GM19397 (cell line): ENCODE measurements at regions not wholly inside any gene's neighbourhood (a gene's known extent, or its start where the extent isn't known, plus 50 kb on each side); places are given as distances from the start of the nearest gene placed in this dataset.

Experiments
- ATAC-seq: cut with Tn5 transposase; IDR thresholded peaks from one replicate; pipeline ENCODE4 v1.9.1; 2021; ENCODE audit warnings: mild to moderate bottlenecking, moderate library complexity; ENCODE audit not compliant: unreplicated experiment

DNA sequence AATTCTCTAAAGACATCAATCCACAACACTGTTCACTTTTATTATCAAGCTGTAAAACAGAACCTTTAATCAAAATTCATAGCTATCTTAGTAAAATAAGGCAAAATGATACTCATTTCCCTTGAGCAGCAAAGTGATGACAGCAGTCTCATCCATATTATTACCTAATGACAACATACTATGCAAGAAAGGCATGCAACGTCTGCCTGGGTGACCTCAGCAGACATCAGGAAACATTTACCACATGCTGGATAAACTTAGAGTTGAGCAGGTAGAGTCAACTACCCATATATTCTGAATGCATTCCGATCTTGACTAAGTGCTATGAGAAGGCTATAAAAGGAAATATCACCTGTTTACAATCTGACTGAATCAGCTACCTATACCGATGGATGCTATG lies 145.1 kb downstream of the SIPA1L2 start:
- no peak for ATAC-seq

DNA sequence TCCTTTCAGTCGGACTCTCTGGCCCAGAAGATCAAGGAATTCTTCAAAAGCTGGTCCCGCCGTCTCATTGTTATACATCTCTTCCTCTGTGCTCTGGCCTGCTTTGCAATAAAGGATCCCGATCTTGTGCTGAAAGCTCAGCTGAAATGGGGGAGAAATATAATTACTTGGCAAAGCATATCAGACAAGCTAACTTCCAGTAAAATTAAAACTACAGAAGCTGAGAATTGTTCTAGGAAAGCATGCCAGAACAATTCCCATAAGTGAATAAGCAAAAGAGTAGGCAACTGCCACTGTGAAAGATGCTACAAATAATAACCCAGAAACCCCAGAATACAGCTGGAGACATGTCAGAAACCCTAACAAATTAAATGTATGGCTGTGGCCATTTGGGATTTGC lies 146.1 kb downstream of the SIPA1L2 start:
- no peak for ATAC-seq

DNA sequence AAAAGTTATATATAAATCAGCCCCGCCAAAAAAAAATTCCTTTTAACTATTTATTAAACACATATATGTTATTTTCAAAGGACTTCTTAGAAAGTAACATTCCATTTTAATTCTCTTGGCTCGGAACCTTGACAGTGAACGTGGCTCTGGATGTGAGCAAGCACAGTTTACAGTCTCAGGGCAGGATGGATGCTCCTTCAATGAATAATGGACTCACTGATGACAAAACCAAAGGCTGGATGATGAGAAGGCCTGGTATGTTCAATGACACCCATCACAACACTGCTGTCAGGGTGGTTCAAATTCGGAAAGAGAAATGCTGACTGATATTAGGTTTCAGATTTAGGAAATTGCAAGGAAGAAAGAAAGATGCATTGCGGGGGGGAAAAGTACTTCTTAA lies 148.8 kb downstream of the SIPA1L2 start:
- ATAC-seq, result no peak

DNA sequence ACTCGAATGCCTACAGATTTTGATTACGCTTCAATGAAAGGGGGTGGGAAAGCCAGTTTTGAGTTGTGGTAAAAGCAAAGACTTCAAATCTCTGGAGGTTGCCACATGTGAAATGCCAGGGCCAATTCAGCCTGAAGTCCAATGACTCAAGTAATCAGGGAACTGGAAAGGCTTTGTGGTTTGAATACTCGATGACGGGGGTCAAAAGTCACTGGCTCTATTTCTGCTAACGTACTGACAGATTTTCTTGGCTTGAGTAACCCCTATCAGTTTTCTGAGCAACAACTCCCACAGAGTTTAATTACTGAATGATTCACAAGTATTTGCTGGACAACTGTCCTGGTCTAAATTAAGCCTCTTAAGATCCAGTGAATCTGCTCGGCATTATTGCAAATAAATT lies 152.2 kb downstream of the SIPA1L2 start:
- ATAC-seq, result no peak

DNA sequence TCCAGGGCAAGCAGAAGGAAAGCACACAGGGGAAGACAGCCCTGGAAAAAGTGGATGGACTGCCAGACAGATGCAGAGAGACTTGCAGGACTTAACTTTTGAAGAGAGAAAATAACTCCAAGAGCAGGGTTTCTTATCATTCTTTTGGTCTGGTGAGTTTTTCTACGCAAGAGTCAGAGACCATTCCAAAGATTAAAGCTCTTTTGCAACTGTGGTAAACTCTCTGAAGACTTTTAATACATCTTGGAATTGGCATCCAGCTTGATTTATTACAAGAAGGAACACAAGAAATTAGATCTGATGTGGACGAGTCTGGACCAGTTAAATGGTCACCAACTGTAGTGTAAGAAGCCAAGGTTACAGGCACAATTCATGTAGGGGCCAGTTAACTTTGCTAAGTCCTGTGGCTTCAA lies 153.4 kb downstream of the SIPA1L2 start:
- no peak for ATAC-seq

DNA sequence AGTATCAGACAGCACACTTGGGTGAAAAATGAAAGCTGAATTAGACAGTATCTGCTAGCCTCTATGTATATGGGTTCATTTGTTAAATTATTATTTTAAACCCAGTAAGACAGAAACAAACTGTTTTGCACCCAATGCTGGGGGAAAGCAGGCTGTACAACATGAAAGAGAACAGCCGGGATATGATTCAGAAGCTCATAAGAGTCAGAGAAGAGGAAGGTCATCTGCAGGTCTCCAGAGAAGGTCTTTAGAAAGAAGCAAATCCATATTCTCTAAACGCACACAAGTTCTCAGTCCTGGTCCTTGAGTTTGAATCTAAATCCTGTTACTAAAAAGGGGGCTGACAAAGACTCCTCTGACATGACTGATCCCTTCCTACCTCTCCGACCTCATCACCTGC lies 155.1 kb downstream of the SIPA1L2 start:
- no peak for ATAC-seq

DNA sequence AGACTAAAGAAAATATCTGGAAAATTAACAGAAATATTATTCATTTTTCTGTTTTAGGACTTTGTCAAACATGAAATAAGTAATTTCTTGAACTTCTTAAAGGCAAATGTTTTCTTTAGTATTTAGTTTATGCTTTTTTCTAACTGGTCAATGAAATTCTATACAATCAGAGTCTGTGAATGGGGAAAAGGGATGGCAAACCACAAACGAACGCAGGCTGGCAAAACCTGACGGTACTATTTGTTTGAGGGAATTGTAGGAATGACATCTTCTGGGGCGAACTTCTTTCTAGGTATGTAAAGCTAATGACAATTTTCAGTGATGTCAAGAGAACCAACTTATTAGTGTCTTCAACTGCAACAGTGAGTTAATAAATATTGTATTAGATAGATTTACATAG lies 156.0 kb downstream of the SIPA1L2 start:
- no peak for ATAC-seq

DNA sequence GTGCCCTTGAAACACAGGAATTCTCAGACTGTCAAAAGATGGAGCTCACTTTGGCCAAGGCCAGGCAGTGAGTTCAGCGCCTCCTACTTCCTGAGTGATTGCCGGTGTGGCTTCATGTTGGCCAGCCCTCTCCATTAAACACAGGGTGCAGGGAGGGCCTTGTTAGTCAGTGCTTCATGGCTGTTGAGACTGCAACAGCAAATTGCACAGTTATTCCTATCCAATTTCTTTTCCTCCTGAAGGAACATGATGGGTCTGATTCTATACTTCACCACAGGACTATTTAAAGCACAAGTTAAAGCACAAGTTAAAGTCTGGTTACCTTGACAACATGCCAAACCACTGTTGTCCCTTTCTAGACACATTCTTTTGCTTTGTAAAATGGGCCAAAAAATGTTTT lies 156.6 kb downstream of the SIPA1L2 start:
- no peak for ATAC-seq

DNA sequence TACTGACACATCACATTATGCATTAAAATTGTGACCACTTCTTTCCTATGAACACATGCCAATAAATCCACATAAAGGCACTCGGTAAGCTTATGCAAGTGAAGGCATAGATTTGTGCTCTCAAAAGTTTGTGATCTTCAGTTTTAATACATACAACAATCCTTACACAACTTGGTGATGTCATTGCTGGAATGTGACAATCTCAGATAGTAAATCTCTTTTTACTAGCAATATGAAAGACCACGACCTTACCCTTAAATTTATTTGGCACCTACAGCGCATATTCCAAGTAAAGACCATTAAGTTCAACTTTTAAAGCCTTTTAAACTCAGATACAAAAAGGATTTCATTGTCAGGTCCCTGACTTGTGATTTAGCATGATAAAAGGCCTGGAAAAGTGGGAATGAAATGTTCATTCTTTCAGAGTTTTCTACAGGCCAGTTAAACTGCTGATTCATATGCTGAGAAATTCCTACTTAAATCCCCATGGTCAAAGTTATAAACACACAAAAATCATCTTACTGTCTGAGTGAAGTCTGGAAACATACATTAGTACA lies 157.4 kb downstream of the SIPA1L2 start:
- no peak for ATAC-seq

DNA sequence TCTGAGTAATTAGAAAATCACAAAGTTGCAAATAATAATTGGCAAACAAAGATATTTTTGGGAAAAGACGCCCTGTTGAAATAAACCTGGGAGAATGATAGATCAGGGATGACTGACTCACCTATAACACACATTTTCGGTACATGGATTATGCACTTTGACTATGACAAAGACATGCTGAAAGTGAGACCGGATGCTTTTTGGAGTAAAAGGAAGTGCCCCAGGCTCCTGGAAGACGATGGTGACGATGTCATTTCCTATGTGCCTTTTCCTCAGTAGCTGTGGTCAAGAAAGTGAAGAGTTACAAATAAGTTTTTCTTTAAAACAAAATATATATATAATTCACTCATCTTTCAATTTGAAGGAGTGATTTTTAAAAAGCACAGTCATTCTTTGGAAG lies 158.7 kb downstream of the SIPA1L2 start:
- ATAC-seq, result no peak

DNA sequence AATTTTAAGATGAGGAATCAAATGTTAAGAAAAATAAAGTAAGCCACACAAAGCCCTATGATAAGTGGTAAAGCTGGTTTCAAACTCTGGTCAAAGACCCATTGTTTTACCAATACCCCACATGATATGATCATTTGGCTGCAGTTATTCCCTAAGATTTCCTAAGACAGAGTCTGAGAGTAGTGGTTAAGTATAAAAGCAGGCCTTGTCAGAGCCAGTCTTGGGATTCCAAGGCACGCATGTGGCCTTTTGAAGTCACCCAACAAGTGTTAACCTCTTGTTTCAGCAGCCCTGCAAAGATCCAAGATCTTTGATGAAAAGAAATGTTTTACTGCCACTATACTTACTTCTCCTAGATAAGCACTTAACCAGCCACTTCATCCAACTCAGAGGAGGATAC lies 159.2 kb downstream of the SIPA1L2 start:
- ATAC-seq, result no peak

DNA sequence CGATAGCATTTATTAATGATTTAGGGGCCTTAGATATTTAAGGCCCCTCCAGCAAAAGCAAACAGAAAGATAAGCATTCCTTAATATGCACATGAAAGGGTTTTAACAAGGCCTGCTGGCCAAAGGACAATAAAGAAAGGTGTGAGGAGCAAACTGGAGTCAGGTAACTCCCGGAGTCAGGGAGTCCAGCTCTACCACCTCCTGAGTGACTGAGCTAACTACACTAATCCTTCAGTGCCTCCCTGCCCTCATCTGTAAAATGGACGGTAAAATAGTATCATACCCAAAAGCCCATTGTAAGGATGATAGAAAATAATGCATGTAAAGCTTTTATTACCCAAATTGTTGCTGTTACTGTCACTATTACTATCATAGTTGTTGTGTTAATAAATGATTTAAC lies 161.7 kb downstream of the SIPA1L2 start:
- no peak for ATAC-seq

DNA sequence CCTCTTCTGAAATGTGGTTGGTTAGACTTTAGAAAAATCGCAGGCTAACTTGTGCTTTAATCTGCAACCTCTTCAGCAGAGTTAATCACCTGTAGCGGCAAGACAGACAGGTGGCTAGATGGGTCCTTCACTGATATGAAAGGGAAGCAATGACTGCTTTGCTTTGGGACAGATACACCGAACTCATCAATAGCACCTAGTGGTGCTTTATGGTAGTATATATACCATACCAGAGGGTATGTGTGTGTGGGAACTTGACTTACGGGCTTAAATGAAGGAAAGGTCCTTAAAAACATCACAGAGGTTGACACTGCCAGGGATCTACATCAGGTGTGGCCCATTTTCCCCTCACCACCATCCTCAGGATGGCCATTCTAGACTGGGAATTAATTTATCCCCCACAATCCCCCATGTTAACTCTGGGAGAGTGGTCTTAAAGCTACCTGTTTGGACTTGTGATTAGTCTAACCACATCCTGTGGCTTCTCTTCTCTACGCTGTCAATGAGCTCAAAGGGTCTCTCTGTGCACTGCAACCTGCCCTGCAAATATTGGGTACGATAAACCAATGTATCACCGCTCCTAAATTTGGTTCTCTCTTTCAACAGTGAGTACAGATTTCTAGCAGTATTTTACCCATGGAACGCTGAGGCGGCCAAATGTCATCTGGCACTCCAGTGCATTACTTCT lies 162.7 kb downstream of the SIPA1L2 start:
- ATAC-seq, result no peak

DNA sequence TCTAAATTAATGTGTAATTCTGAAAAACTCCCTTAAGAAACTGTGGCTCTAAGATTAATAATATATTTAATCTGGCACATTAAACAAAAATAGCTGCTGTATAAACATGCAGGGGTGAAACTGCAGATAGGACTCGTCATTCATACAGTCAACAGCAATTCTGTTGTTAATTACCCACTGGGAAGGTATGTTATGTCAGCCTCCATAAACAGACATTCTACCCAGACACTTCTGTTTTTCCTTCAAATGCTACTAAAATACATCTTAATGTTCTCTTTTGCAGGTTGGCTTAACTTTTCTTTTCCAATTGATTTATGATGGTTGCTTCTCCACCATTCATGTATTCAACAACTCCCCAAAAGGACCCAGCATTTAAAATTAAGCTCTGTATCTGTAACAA lies 165.6 kb downstream of the SIPA1L2 start:
- no peak for ATAC-seq

DNA sequence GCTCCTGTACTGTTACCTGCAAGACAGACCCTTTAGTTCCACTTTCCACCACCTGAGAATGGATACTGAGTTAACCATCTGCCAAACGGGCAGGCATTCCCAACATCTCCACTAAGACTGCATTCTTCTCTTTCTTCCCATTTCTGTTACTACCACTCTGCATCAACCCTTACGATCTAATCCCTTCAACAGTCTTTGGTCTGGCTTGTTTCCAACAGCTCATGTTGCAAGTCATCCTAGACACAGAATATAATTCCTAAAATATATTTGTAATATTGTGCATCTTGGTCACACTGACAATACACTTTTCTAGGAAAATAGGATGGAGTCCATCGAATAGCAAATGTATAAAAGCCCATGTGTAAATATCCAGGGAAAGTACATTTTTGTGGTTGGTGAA lies 166.7 kb downstream of the SIPA1L2 start:
- no peak for ATAC-seq

DNA sequence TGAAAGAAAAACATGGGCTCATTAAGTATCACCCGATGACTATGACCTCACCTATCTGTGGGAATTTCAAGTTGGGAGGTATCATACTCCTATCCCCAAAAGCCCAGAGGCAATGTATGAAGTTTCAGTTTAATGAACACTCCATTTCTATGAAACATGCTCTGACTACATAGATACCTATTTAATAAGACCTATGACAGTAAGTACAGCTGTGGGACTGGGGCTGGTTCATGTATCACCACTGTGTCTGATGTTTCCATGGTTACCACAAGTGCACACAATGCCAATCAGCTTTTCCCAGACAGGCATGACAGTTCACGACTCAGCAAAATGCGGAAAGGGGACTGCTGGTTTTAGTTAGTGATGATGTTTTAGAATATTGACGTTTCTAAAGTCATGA lies 167.7 kb downstream of the SIPA1L2 start:
- no peak for ATAC-seq

DNA sequence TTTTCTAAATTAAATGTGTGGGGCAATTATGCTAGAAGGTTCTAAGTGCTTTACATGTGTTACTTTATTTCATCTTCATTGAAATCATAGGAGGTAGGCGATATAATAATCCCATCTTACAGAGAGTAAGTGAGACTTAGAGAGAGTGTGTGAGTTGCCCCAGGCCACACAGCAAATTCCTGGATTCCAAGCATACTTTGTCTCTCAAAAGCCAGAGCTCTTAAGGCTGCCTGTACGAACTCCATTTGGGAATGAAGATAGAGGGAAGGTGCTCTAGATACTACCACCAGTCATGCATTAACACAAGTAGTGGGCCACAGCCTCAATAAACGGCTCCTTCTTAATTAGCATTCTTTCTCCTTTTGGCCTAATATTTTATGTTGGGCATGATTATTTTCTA lies 170.1 kb downstream of the SIPA1L2 start:
- no peak for ATAC-seq

DNA sequence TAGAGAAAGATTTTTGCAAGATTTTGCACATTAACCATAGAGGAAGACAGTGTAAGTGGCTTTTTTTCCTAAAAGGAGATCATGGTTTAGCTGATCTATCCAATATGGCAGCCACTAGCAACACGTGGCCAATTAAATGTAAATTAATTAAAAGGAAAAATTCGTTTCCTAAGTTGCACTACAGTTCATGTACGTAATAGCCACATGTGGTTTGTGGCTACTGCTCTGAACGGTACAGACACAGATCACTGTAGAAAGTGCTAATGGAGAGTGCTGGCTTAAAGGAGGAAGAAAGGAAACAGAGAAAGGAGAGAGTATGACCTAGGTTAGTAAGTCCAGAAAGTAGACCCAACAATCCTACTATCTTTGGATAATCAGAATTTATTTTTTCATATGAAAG lies 170.8 kb downstream of the SIPA1L2 start:
- no peak for ATAC-seq

DNA sequence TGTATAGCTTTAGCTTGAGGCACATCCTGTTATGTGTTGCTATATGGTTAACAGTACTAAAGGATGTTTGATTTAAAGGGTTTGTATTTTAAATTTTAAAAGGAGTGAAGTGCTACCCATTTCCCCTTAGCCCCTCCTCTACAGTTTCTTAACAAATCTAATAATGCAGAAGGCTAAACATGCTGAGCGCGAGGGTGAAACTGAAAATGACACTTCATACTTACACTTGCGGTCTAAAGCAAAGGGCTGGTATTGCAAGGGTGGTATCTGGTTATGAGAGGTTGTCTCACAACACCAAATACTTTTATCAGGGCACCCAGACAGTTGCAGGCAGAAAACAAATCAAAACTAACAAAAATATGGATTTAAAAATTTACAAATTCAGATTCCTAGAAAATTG lies 172.3 kb downstream of the SIPA1L2 start:
- ATAC-seq, result peak; percentile 79

DNA sequence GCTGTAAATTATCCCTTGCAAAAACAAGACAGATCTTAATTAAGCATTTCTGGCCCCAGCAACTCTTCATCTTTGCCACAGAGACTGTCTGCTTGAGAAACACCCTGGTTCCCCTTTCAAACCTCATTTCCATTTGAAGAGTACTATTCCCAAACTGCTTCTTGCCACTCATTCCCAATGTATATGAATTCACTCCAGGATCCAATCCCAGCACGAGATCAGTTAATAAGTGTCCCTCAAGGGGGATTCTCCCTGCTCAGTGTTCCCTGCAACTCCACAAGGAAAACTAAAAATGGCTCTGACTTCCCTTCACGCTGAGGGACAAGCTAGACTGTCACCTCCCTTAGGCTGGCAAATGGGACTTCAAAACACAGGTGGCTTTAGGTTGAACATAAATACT lies 173.2 kb downstream of the SIPA1L2 start:
- no peak for ATAC-seq

DNA sequence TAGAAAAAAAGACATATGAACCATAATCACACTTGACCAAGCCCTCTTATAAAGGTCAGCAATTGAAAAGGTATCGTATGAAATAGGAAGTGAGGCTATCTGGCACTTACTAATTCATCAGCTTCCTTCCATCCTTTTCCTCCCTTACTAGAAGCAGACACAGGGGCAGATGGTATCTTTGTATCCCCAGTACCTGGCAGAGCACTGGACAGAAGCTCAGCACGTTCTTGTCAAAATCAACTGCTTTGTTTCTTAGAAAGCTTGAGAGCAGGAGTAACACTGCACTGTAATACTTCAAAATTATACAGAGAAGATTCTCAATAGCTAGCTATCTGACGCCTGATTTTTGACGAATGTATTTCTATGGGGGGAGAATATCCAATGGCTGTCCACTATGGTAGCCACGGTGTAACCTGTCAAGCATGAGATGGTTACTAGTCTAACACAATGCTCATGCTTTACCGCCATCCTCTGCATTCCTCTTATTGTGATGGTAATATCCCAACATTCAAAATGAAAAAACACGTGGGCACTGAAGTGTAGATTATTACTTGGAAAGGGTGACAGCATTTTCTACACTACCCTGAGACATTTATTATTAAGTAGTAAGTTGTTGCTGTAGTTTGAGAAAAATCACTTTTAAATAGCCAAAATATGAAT lies 175.6 kb downstream of the SIPA1L2 start:
- no peak for ATAC-seq

DNA sequence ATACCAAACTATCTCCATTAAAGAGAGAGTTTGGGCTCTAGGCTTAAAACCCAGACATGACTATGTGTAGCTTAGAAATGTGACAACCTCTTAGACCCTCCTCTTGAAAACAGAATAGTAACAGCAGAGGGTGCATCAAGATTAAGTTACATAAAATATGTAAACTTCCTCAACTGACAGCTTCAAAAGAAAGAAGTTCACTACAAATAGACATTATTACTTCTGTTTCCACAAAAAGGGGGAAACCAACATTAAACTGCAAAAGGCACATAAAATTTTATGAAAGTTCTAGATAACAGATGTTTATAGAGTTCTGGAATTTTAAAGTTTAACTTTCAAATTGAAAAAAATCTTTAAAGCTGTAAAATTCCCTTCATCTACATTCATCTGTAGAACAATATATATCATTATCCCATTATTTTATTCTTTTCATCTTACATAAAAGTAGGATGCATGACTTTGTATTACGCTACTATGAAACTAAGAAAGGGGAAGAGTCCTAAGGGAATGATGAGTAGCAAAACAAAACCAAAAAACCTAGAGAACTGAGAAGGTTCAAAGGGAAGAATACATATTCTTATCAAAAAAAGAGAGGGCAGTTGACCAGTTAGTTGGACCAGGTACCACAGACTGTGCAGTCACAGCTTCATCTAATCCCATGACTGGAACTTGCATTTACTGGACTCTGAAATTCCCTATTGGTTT lies 177.0 kb downstream of the SIPA1L2 start:
- ATAC-seq, result no peak
